Fibroblast of villous mesenchyme (primary cell): ENCODE measurements at regions not wholly inside any gene's neighbourhood (a gene's known extent, or its start where the extent isn't known, plus 50 kb on each side); places are given as distances from the start of the nearest gene placed in this dataset.
A peak's percentile ranks its signal among the peaks of the same experiment; 100 is the strongest.
"Not testable (repeated sequence)": the region's sequence is repeated elsewhere in the genome, so short reads cannot be mapped to it uniquely, and the experiment has no call there.

ENCODE experiments used
- DNase-seq: peaks from one replicate; pipeline ENCODE4 v3.0.0-alpha.2; 2010; ENCODE audit warnings: low read depth
- H3K4me3 ChIP-seq: 2 replicates; pipeline ENCODE4 v1.5.1; 2011; ENCODE audit warnings: low read depth, mild to moderate bottlenecking, low read length
- CTCF ChIP-seq: IDR thresholded peaks from 2 replicates; pipeline ENCODE4 v1.5.1; 2012; ENCODE audit warnings: low read depth, mild to moderate bottlenecking, low read length; ENCODE audit not compliant: insufficient read depth

GRCh38 chr12:25615119-25615518 is 62.0 kb upstream of the LMNTD1 start:
- H3K4me3 ChIP-seq: no peak overlapping the region
- no peak for TF ChIP-seq CTCF
- DNase-seq: peak; percentile 78

- H3K4me3 ChIP-seq: no peak overlapping the region
- no peak for DNase-seq
- TF ChIP-seq CTCF: no peak
Measured at GRCh38 chr12:25616286-25616685, 63.2 kb upstream of the LMNTD1 start.

DNA sequence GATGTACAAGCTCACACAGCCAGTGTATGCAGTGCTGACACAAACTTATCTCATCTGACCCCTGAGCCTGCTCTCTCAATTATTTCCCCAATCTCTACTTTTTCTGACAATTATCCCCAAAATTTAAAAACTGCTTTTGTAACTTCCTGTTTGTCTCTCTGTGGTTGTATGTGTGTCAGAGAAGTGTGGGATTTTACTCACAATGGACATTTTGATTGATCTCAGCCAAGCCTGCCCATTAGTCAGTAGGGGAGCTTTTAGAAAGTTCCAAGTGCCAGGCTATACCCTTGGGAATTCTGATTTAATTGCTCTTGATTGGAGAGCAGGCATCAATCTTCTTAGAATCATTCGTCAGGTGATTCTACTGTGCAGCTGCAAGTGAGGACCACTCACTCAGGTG is 64.9 kb upstream of the LMNTD1 start:
- no peak for DNase-seq
- TF ChIP-seq CTCF: no peak
- H3K4me3 ChIP-seq: no peak overlapping the region

GRCh38 chr12:25623816-25624215 is 70.7 kb upstream of the LMNTD1 start:
- no peak overlapping the region for H3K4me3 ChIP-seq
- no peak for DNase-seq
- TF ChIP-seq CTCF: no peak

DNA sequence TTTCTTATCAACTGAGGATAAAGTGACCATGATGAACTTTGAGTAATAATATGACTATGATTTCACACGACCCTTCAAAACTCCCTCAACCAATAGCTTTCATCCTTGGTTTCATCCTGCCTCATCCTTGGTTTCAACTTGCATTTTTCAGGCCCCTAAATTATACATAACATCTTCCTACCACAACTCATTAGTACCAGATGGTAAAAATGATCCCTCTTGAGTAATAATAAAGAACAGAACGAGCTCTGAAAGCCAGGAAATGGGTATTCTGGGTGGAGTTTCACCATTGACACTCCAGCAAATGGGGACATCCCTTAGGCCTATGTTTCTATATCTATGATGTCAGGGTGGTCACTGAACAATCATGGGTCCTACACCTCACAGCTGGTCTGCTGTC is 72.1 kb upstream of the LMNTD1 start:
- H3K4me3 ChIP-seq: no peak overlapping the region
- TF ChIP-seq CTCF: no peak
- DNase-seq: no peak

- H3K4me3 ChIP-seq: no peak overlapping the region
- TF ChIP-seq CTCF: no peak
Measured at GRCh38 chr12:25629341-25629740, 76.3 kb upstream of the LMNTD1 start.

DNA sequence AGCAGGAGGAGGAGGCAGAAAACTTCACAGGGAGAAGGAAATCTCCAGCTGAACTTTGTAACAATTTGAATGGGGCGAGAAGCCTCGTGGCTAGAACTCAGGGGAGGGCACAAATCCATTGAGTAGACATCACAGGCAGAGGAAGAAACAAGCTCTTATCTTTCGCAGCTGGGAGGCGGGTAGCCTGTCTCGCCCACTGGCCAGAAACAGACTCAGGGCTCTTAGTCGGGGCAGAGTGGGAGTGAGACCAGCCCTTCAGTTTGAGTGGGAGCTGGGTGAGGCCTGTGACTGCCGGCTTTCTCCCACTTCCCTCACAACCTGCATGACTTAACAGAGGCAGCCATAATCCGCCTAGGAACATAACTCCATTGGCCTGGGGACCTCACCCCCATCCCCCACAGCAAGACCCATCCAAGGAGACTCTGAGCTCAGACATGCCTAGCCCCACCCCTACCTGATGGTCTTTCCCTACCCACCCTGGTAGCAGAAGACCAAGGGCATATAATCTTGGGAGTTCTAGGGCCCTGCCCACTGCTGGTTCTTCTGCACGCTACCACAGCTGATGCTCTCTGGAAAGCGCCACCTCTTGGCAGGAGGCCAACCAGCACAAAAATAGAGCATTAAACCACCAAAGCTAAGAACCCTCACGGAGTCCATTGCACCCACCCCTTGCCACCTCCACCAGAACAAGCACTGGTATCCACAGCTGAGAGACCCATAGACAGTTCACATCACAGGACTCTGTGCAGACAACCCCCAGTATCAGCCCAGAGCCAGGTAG is 77.8 kb upstream of the LMNTD1 start:
- DNase-seq: not testable (repeated sequence)

More at GRCh38 chr12:25629341-25629740, 76.3 kb upstream of the LMNTD1 start:
- DNase-seq: no peak

GRCh38 chr12:25633149-25633548 is 80.1 kb upstream of the LMNTD1 start:
- not testable (repeated sequence) for DNase-seq, H3K4me3 ChIP-seq

More for the DNA sequence above, 77.8 kb upstream of the LMNTD1 start:
- not testable (repeated sequence) for H3K4me3 ChIP-seq
